ENCODE measurements at regions not wholly inside any gene's neighbourhood (a gene's known extent, or its start where the extent isn't known, plus 50 kb on each side); places are given as distances from the start of the nearest gene placed in this dataset.

DNA sequence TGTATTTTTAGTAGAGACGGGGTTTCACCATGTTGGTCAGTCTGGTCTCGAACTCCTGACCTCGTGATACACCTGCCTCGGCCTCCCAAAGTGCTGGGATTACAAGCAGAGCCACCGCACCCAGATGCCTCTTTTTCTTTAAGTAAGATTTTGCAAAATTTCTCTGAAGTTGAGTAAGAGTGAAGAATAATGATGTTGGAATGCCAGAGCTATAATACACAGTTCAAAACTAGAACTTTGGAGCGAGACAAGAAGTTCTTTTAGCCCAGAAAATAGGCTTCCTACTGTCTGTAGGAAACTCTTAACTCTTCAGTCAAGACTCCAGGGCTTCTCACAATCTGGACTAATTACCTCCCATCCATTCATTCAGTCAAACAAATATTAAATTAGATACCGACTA is 51.4 kb downstream of the MARCHF4 start:
- Histone ChIP-seq H3K36me3 (ENCODE audit: control insufficient read depth, low read length) (no peaks in the 10 kb centered on the region), H3K27me3 (ENCODE audit: control insufficient read depth, low read length) (no peaks in the 10 kb centered on the region), H3F3A (ENCODE audit: control insufficient read depth, insufficient read depth) (no peaks in the 10 kb centered on the region), H3K9me3 (ENCODE audit: control insufficient read depth, insufficient read depth, low read length) (no peaks in the 10 kb centered on the region), H3K79me2 (ENCODE audit: control insufficient read depth, low read length) (no peaks in the 10 kb centered on the region), H3K27ac (ENCODE audit: low read depth, low read length) (no peak overlapping the region), H3K9me2 (replicated peaks; ENCODE audit: control insufficient read depth, low read length) (no peaks in the 10 kb centered on the region), H4K20me1 (ENCODE audit: control insufficient read depth, insufficient read depth, low read depth, low read length) (no peaks in the 10 kb centered on the region), H3K4me2 (ENCODE audit: low read length) (no peak overlapping the region), H3K4me1 (ENCODE audit: control insufficient read depth, low read length) (no peaks in the 10 kb centered on the region), H3K4me3 (ENCODE audit: low read length) (no peak overlapping the region)
- no peak for TF ChIP-seq CTCF (IDR thresholded peaks at IDR 0.05; ENCODE audit: low read depth, low read length, poor library complexity, severe bottlenecking)
- TF ChIP-seq EZH2phosphoT487 (IDR thresholded peaks at IDR 0.05; ENCODE audit: borderline replicate concordance, low read length) = no peak

GRCh38 chr2:216319771-216320170 is 52.5 kb downstream of the MARCHF4 start:
- Histone ChIP-seq H3K4me2 (ENCODE audit: low read length) (no peak overlapping the region), H3K4me3 (ENCODE audit: low read length) (no peak overlapping the region), H3K79me2 (ENCODE audit: control insufficient read depth, low read length) (no peaks in the 10 kb centered on the region), H3K9me2 (replicated peaks; ENCODE audit: control insufficient read depth, low read length) (no peaks in the 10 kb centered on the region), H3K4me1 (ENCODE audit: control insufficient read depth, low read length) (no peaks in the 10 kb centered on the region), H3K36me3 (ENCODE audit: control insufficient read depth, low read length) (no peaks in the 10 kb centered on the region), H3F3A (ENCODE audit: control insufficient read depth, insufficient read depth) (no peaks in the 10 kb centered on the region), H3K9me3 (ENCODE audit: control insufficient read depth, insufficient read depth, low read length) (no peaks in the 10 kb centered on the region), H3K27me3 (ENCODE audit: control insufficient read depth, low read length) (no peaks in the 10 kb centered on the region), H4K20me1 (ENCODE audit: control insufficient read depth, insufficient read depth, low read depth, low read length) (no peaks in the 10 kb centered on the region), H3K27ac (ENCODE audit: low read depth, low read length) (no peak overlapping the region)
- TF ChIP-seq CTCF (IDR thresholded peaks at IDR 0.05; ENCODE audit: low read depth, low read length, poor library complexity, severe bottlenecking) (no peak), EZH2phosphoT487 (IDR thresholded peaks at IDR 0.05; ENCODE audit: borderline replicate concordance, low read length) (no peak)

GRCh38 chr2:216318521-216318874 is 53.8 kb downstream of the MARCHF4 start:
- no peak overlapping the region for H3K4me2 ChIP-seq (ENCODE audit: low read length)
- H3K27ac ChIP-seq (ENCODE audit: low read depth, low read length) = no peak overlapping the region

More at GRCh38 chr2:216318521-216318874, 53.8 kb downstream of the MARCHF4 start:
- Histone ChIP-seq H3K9me3 (ENCODE audit: control insufficient read depth, insufficient read depth, low read length) (no peaks in the 10 kb centered on the region), H3K36me3 (ENCODE audit: control insufficient read depth, low read length) (no peaks in the 10 kb centered on the region), H4K20me1 (ENCODE audit: control insufficient read depth, insufficient read depth, low read depth, low read length) (no peaks in the 10 kb centered on the region), H3F3A (ENCODE audit: control insufficient read depth, insufficient read depth) (no peaks in the 10 kb centered on the region), H3K4me3 (ENCODE audit: low read length) (no peak overlapping the region), H3K9me2 (replicated peaks; ENCODE audit: control insufficient read depth, low read length) (no peaks in the 10 kb centered on the region), H3K79me2 (ENCODE audit: control insufficient read depth, low read length) (no peaks in the 10 kb centered on the region), H3K27me3 (ENCODE audit: control insufficient read depth, low read length) (no peaks in the 10 kb centered on the region), H3K4me1 (ENCODE audit: control insufficient read depth, low read length) (no peaks in the 10 kb centered on the region)
- TF ChIP-seq EZH2phosphoT487 (IDR thresholded peaks at IDR 0.05; ENCODE audit: borderline replicate concordance, low read length) (no peak), CTCF (IDR thresholded peaks at IDR 0.05; ENCODE audit: low read depth, low read length, poor library complexity, severe bottlenecking) (no peak)
